ENCODE measurements at regions not wholly inside any gene's neighbourhood (a gene's known extent, or its start where the extent isn't known, plus 50 kb on each side); places are given as distances from the start of the nearest gene placed in this dataset.

- no peak for DNase-seq
Observed at GRCh38 chr2:239459606-239460005, 58.8 kb upstream of the HDAC4 start.

- DNase-seq: no peak
Observed at GRCh38 chr2:239459056-239459455, 58.2 kb upstream of the HDAC4 start.

- no peak for DNase-seq
Observed at GRCh38 chr2:239457586-239458445, 57.0 kb upstream of the HDAC4 start.

DNA sequence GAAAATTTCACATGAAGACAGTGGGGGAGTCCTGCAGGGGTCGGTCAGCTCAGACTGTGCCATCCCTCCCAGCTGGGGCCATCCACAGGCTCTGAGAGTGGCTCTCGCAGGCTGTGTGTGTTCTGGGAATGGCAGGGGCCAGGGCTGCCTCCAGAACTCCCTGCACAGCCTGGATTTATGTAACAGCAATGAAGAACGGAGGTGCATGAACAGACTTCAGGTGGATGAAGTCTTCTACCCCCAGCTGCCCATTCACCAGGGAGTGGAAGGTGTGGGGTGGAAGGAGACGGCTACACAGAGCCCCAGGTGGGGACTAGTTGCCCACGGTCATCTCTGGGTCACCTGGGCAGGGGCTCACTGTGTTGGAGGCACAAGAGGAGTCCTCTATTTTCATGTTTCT, 56.1 kb upstream of the HDAC4 start:
- no peak for DNase-seq

DNA sequence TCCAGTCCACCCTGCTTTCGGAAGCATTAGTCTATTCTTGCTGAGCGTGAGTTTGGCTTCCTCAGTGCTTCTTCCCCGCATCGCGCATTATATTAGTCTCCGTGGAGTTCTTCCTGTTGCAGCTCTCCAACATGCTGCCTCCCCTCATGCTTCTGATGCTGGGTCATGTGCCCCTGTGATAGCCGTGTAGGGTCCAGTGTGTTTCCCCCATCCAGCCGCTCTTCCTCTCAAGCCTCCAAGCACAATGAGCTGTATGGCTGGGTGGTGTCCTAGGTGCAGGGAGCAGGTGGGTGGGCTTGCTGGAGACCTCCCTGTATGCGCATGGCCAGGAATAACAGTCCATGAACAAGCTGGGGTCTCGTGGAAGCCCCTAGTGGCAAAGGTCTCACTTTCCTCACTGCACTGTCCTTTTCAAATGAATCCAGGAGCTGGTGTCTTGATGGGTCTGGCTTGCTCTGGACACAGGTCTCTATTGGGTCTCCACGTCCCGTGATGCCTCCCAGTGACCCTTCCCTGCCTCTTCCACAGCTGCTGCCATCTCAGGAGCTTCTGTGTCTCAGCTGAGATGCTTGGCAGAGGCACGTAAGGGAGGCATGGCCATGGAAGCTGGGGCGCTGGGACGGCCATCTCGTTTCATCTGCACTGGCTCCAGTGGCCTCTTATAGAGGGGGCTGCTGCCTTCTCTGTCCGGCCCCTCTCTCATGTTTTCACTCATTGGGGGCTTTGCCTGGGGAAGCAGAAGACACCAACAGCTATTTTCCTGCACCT, 54.8 kb upstream of the HDAC4 start:
- DNase-seq: no peak

- no peak for DNase-seq
Observed at GRCh38 chr2:239454507-239454906, 53.7 kb upstream of the HDAC4 start.
